ENCODE measurements at regions not wholly inside any gene's neighbourhood (a gene's known extent, or its start where the extent isn't known, plus 50 kb on each side); places are given as distances from the start of the nearest gene placed in this dataset.

DNA sequence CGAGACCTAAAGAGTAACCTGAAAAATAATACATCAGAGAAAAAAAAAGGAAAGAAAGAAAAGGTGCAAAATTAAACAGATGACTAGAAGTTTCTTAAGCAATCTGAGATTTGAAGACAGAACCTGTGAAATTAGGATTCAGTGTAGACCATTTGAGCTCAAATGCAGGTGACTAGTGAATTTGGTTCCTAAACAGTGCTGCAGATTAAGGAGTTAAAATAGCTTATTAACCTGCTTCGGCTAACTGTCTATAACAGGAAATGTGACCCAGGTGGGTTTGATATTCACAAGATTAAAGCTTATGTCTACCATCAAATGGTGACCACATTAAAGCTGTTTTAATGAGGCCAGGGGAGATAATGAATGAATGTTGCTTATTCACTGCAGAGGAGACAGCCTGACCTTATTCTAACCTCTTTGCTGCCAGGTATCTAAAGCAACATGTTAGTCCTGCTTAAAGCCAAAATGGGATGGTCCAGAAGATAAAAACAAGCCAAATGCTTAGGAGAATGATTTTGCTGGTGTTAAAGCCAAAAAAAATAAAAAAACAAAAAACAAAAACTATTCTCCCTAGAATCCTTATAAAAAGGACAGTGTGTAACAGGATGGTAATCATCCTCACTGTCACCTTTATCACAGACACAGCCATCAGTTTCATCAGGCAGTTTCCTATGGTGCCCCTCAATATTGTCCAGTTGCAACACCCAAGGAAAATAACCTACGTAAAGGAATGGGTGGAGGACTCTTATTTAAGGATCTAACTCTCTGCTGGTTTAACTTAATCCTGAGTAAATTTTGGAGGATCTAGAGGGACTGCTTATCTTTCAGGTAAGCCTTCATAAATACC lies 769.0 kb upstream of the ZEB2 start:
- TF ChIP-seq, protein P1, sequence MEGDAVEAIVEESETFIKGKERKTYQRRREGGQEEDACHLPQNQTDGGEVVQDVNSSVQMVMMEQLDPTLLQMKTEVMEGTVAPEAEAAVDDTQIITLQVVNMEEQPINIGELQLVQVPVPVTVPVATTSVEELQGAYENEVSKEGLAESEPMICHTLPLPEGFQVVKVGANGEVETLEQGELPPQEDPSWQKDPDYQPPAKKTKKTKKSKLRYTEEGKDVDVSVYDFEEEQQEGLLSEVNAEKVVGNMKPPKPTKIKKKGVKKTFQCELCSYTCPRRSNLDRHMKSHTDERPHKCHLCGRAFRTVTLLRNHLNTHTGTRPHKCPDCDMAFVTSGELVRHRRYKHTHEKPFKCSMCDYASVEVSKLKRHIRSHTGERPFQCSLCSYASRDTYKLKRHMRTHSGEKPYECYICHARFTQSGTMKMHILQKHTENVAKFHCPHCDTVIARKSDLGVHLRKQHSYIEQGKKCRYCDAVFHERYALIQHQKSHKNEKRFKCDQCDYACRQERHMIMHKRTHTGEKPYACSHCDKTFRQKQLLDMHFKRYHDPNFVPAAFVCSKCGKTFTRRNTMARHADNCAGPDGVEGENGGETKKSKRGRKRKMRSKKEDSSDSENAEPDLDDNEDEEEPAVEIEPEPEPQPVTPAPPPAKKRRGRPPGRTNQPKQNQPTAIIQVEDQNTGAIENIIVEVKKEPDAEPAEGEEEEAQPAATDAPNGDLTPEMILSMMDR (conservative IDR thresholded peaks at IDR 0.05; ENCODE audit: low read length) = no peak
- H3K4me3 ChIP-seq (ENCODE audit: low read length) = no peak overlapping the region
- no peak for DNase-seq (ENCODE audit: low read depth)

DNA sequence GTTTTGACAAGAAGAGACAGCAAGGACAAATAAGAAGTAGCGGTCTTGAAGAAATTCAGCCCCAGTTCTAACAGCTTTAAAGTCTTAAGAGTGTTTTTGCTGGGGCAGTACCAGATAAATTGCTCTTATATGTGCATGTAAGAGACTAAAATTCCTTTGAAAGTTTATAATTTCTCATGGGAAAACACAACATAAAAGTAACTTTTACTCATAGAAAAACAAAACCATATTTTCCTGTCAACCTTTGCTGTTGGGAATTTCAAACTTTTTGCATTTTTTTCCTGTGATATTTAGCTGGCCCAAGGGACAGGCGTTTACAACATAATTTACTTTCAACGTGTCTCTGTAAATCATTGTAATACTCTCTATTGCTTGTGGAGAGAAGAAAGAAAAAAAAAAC lies 767.8 kb upstream of the ZEB2 start:
- no peak overlapping the region for H3K4me3 ChIP-seq (ENCODE audit: low read length)
- DNase-seq (ENCODE audit: low read depth) = peak; percentile 44
- TF ChIP-seq, protein P1 (conservative IDR thresholded peaks at IDR 0.05; ENCODE audit: low read length) = no peak

DNA sequence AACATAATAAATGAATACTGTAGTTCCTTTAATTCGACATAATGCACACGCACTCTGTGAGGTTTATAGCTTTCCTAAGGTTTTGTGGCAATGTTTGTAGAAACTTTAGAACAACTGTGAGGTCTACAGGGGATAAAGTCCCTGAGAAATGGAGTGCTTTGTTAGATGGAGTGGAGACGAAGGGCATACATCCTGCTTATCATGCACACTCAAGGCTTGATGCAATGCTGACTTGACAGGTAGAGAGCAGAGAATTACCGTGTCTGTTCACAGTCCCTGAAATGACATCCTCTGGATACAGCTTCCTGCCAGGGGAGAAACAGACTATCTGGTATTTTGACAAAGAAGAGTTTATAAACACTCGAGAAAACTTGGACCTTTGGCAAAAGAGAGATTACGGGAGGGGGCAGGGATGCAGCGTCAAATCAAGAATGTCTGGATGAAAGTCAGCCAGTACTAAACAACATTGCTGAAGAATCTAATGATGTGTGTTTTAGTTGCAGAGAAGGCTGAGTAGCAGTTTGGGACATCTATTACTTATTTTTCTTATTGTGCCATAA lies 766.9 kb upstream of the ZEB2 start:
- DNase-seq (ENCODE audit: low read depth) = no peak
- TF ChIP-seq, protein P1 (conservative IDR thresholded peaks at IDR 0.05; ENCODE audit: low read length) = no peak

DNA sequence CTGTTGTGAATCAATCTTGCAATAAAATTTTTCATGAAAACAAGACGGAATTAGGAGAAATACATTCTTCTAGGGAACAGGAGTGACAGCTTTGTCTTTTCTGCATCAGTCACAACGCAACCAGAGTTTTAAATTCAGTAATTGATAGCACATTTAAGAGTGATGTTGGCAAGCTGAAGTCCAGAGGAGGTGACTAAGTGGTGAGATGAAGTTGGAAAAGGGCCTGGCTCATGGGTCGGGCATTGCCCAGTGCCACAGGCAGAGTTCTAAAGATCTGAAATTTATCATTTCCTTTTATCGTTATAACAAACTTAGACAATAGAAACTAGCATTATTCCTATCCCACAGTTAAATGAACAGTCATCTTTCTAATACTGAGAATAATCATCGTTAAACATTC lies 764.6 kb upstream of the ZEB2 start:
- H3K4me3 ChIP-seq (ENCODE audit: low read length) = no peak overlapping the region
- peak; percentile 47 for DNase-seq (ENCODE audit: low read depth)
- TF ChIP-seq, protein P1 (conservative IDR thresholded peaks at IDR 0.05; ENCODE audit: low read length) = no peak

More for the DNA sequence above, 766.9 kb upstream of the ZEB2 start:
- H3K4me3 ChIP-seq (ENCODE audit: low read length) = no peak overlapping the region

DNA sequence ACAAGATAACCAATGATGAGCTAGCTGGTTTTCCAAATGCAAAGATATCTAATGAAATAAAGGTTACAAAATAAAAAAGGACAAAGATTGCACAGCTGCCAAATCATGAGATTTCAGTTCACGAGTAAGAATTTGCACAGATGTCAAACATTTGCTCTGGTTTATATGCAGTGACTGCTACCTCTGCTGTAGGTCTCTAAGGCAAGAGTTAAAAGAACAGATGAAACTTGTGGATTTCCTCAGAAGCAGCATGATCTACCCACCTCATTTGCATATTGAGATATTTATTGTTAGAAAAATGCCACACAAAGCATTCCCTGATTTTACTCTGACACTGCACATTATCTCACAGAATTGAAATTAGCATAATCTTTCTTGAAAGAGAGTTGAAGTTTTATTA lies 763.2 kb upstream of the ZEB2 start:
- TF ChIP-seq, protein P1 (conservative IDR thresholded peaks at IDR 0.05; ENCODE audit: low read length) = no peak
- no peak for DNase-seq (ENCODE audit: low read depth)
- H3K4me3 ChIP-seq (ENCODE audit: low read length) = no peak overlapping the region

DNA sequence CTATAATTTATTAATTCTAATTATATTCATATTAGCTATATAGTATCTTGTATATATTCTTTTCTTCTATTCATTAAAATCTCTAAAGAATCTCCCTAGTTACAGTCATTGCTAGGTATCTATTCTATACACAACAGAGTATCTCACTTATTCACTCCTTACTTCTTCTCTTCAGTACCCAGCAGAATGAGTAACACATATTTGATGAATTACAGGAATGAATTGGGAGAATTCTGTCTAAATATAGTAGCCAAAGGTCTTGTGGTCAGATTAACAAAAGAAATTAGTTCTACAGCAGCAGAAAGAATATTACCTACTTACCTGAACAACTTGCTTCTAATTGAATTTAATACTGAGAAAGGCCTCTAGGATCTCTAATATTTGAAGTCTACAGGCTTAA lies 758.0 kb upstream of the ZEB2 start:
- DNase-seq (ENCODE audit: low read depth) = peak; percentile 16
- H3K4me3 ChIP-seq (ENCODE audit: low read length) = no peak overlapping the region
- TF ChIP-seq, protein P1 (conservative IDR thresholded peaks at IDR 0.05; ENCODE audit: low read length) = no peak

DNA sequence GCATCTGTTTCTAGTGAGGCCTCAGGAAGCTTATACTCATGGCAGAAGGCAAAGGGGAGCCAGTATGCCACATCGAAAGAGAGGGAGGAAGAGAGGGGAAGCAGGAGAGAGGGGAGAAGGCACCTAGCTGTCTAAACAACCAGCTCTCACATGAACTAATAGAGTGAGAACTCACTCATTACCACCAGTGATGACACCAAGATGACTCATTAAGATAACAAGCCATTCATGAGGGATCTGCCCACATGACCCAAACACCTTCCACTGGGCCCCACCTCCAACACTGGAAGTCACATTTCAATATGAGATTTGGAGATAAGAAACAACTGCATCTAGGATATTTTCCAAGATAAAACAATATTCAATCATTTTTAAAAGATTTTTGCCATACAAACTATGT lies 753.9 kb upstream of the ZEB2 start:
- DNase-seq (ENCODE audit: low read depth) = no peak
- TF ChIP-seq, protein P1 (conservative IDR thresholded peaks at IDR 0.05; ENCODE audit: low read length) = no peak

More for the DNA sequence above, 753.9 kb upstream of the ZEB2 start:
- no peak overlapping the region for H3K4me3 ChIP-seq (ENCODE audit: low read length)
